GM12891 (cell line): ENCODE measurements at regions not wholly inside any gene's neighbourhood (a gene's known extent, or its start where the extent isn't known, plus 50 kb on each side); places are given as distances from the start of the nearest gene placed in this dataset.

Source experiments
- PAX5 ChIP-seq: IDR thresholded peaks from 2 replicates; pipeline ENCODE4 v1.6.1; 2011; ENCODE audit warnings: low read length, moderate library complexity, mild to moderate bottlenecking; ENCODE audit not compliant: insufficient read depth, severe bottlenecking
- POLR2A ChIP-seq: IDR thresholded peaks from 2 replicates; pipeline ENCODE4 v1.6.1; 2011; ENCODE audit warnings: low read depth, low read length, control low read depth
- POLR2AphosphoS5 ChIP-seq: IDR thresholded peaks from 2 replicates; pipeline ENCODE4 v1.6.1; 2011; ENCODE audit warnings: low read depth, low read length, control low read depth
- POU2F2 ChIP-seq: IDR thresholded peaks from 2 replicates; pipeline ENCODE4 v1.6.1; 2011; ENCODE audit warnings: low read depth, mild to moderate bottlenecking, control low read depth, low read length, moderate library complexity
- SPI1 ChIP-seq: IDR thresholded peaks from 2 replicates; pipeline ENCODE4 v1.6.1; 2011; ENCODE audit warnings: low read depth, low read length, control low read depth
- TAF1 ChIP-seq: IDR thresholded peaks from 2 replicates; pipeline ENCODE4 v1.6.1; 2011; ENCODE audit warnings: low read depth, low read length, control low read depth

DNA sequence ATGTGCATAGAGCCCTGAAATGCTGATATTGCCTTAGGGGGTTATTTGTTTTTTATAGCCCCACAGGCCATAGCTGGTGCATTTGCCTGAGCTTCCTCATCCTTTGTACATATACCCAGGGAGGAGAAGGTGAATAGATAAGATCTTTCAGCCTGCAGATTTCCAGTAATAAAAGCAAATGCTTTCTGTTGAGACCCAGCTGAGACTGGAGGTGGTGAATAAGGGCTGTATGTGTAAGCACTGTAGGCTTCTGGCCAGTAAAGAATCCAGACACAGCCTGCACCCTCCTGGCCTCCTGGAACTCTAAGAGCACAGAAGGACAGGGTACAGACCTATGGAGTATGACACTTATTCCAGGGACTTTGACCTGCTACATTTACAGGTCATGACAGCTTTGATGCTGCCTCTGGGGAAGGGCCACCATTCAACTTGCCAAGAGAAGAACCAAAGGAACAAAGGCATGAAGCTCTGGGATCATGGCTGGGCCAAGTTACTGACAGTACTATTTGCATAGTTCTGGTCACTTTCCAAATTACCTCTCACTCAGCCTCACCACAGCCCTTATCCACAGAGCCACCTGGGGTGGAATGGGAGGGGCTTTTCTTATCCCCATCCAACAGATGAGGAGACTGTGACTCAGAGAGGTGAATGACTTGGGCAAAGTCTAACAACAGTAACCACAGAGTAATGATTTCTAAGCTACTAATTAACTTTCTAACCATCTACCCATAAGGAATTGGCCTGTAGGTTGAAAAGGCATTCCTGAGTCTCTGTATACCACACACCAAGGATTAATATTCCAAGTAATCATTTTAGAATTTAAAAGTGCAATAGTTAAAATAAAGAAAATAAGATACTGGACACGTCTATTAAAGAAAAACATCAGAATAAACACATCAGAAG lies 604.5 kb upstream of the KLF4 start:
- no peak for TF ChIP-seq POLR2AphosphoS5
- TF ChIP-seq TAF1: no peak
- no peak for TF ChIP-seq POLR2A
- no peak for TF ChIP-seq SPI1
- TF ChIP-seq POU2F2: no peak
- no peak for TF ChIP-seq PAX5
